ENCODE measurements at regions not wholly inside any gene's neighbourhood (a gene's known extent, or its start where the extent isn't known, plus 50 kb on each side); places are given as distances from the start of the nearest gene placed in this dataset.

DNA sequence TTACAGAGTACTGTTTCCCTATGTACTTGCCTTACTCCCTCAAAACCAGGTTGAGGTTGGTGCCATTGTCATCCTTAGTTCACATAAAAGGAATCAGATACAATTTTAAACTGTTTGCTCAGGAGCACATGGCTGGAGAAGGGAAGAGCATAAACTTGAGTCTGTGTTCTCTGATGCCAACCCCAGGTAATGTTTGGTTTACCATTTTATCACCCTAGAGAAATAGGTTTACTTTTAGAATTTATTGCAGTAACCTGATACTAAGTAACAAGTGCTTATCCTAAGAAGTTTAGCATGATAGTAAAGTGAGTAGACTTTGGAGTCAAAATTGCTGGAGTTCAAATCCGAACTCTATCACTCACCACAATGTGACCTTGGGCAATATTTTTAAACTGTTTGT, 86.3 kb downstream of the RFPL4B start:
- TF ChIP-seq, protein P1, sequence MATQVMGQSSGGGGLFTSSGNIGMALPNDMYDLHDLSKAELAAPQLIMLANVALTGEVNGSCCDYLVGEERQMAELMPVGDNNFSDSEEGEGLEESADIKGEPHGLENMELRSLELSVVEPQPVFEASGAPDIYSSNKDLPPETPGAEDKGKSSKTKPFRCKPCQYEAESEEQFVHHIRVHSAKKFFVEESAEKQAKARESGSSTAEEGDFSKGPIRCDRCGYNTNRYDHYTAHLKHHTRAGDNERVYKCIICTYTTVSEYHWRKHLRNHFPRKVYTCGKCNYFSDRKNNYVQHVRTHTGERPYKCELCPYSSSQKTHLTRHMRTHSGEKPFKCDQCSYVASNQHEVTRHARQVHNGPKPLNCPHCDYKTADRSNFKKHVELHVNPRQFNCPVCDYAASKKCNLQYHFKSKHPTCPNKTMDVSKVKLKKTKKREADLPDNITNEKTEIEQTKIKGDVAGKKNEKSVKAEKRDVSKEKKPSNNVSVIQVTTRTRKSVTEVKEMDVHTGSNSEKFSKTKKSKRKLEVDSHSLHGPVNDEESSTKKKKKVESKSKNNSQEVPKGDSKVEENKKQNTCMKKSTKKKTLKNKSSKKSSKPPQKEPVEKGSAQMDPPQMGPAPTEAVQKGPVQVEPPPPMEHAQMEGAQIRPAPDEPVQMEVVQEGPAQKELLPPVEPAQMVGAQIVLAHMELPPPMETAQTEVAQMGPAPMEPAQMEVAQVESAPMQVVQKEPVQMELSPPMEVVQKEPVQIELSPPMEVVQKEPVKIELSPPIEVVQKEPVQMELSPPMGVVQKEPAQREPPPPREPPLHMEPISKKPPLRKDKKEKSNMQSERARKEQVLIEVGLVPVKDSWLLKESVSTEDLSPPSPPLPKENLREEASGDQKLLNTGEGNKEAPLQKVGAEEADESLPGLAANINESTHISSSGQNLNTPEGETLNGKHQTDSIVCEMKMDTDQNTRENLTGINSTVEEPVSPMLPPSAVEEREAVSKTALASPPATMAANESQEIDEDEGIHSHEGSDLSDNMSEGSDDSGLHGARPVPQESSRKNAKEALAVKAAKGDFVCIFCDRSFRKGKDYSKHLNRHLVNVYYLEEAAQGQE (IDR thresholded peaks at IDR 0.05; ENCODE audit: insufficient read depth in 1 of 2, low read depth in 2 of 2, low read length in 2 of 2): no peak
- TF ChIP-seq TAF1 (IDR thresholded peaks at IDR 0.05; ENCODE audit: borderline replicate concordance, insufficient read depth, low read length): no peak
- no peak for TF ChIP-seq SIN3A (IDR thresholded peaks at IDR 0.05; ENCODE audit: borderline replicate concordance, insufficient read depth, low read length)
- TF ChIP-seq POLR2AphosphoS5 (IDR thresholded peaks at IDR 0.05; ENCODE audit: low read depth, low read length): no peak
- no peak for TF ChIP-seq FOXP2 (optimal IDR thresholded peaks at IDR 0.05; ENCODE audit: borderline replicate concordance, extremely low read depth, extremely low read length, insufficient read depth)
